ENCODE measurements at regions not wholly inside any gene's neighbourhood (a gene's known extent, or its start where the extent isn't known, plus 50 kb on each side); places are given as distances from the start of the nearest gene placed in this dataset.

DNA sequence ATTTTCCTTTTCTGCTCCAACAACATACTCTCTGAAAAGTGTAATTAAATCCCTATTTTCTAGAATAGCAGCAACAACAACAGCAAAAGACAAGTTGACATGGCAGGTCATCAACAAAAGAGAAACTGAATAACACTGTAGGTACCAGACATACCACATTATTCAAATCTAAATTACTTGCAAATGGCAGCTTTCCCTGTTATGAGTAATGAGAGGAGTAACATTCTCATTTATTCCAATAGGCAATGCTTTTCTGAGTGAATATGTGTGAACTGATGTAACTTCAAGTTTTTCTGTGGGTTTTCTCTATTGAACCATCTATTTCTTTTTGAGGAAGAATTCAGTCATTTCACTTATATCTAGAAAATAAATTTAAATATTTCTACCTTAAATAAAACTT, 501.5 kb downstream of the TRIB2 start:
- TF ChIP-seq, protein P1, sequence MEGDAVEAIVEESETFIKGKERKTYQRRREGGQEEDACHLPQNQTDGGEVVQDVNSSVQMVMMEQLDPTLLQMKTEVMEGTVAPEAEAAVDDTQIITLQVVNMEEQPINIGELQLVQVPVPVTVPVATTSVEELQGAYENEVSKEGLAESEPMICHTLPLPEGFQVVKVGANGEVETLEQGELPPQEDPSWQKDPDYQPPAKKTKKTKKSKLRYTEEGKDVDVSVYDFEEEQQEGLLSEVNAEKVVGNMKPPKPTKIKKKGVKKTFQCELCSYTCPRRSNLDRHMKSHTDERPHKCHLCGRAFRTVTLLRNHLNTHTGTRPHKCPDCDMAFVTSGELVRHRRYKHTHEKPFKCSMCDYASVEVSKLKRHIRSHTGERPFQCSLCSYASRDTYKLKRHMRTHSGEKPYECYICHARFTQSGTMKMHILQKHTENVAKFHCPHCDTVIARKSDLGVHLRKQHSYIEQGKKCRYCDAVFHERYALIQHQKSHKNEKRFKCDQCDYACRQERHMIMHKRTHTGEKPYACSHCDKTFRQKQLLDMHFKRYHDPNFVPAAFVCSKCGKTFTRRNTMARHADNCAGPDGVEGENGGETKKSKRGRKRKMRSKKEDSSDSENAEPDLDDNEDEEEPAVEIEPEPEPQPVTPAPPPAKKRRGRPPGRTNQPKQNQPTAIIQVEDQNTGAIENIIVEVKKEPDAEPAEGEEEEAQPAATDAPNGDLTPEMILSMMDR (IDR thresholded peaks at IDR 0.05; ENCODE audit: low read depth, low read length), result no peak
- no peak for TF ChIP-seq EZH2phosphoT487 (IDR thresholded peaks at IDR 0.05; ENCODE audit: low read depth)

Measured in OCI-LY3 (cell line).